DMS114 treated with DMSO at 0.1 percent for 48 hours (cell line): ENCODE measurements at regions not wholly inside any gene's neighbourhood (a gene's known extent, or its start where the extent isn't known, plus 50 kb on each side); places are given as distances from the start of the nearest gene placed in this dataset.

Experiments
- DNase-seq: peaks from one replicate; lab custom pipeline; 2025; ENCODE audit not compliant: unreplicated experiment; lab: John Stamatoyannopoulos, UW

GRCh38 chr2:9137379-9138150 is 69.0 kb upstream of the ASAP2 start:
- DNase-seq: no peak

- no peak for DNase-seq
These were observed 70.6 kb upstream of the ASAP2 start for GRCh38 chr2:9135822-9136558.

- no peak for DNase-seq
These were observed 79.3 kb upstream of the ASAP2 start for GRCh38 chr2:9127316-9127715.

- no peak for DNase-seq
These were observed 80.1 kb upstream of the ASAP2 start for GRCh38 chr2:9126540-9126939.

GRCh38 chr2:9124231-9124741 is 82.3 kb upstream of the ASAP2 start:
- no peak for DNase-seq

GRCh38 chr2:9123069-9123468 is 83.5 kb upstream of the ASAP2 start:
- DNase-seq: no peak

GRCh38 chr2:9122367-9122766 is 84.2 kb upstream of the ASAP2 start:
- DNase-seq: no peak

GRCh38 chr2:9118383-9118960 is 88.1 kb upstream of the ASAP2 start:
- DNase-seq: no peak

GRCh38 chr2:9115229-9115628 is 91.4 kb upstream of the ASAP2 start:
- no peak for DNase-seq

GRCh38 chr2:9114458-9114857 is 92.2 kb upstream of the ASAP2 start:
- DNase-seq: no peak

GRCh38 chr2:9113916-9114315 is 92.7 kb upstream of the ASAP2 start:
- no peak for DNase-seq

GRCh38 chr2:9113262-9113661 is 93.3 kb upstream of the ASAP2 start:
- DNase-seq: no peak

GRCh38 chr2:9112079-9112721 is 94.4 kb upstream of the ASAP2 start:
- no peak for DNase-seq

GRCh38 chr2:9110893-9111569 is 95.6 kb upstream of the ASAP2 start:
- no peak for DNase-seq

GRCh38 chr2:9110346-9110884 is 96.2 kb upstream of the ASAP2 start:
- DNase-seq: no peak

- DNase-seq: no peak
These were observed 96.7 kb upstream of the ASAP2 start for GRCh38 chr2:9109871-9110270.

GRCh38 chr2:9108210-9108967 is 98.2 kb upstream of the ASAP2 start:
- DNase-seq: no peak

- no peak for DNase-seq
These were observed 99.2 kb upstream of the ASAP2 start for GRCh38 chr2:9107168-9108025.
